ENCODE measurements at regions not wholly inside any gene's neighbourhood (a gene's known extent, or its start where the extent isn't known, plus 50 kb on each side); places are given as distances from the start of the nearest gene placed in this dataset.

GRCh38 chr6:12426121-12426520 lies 136.0 kb downstream of the EDN1 start:
- no peak overlapping the region for H3K27ac Mint-ChIP-seq
- H3K4me1 Mint-ChIP-seq = no peaks in the 10 kb centered on the region
- H3K4me3 Mint-ChIP-seq = no peak overlapping the region
- no peak for ATAC-seq
- no peaks in the 10 kb centered on the region for H3K9me3 Mint-ChIP-seq
- H3K27me3 Mint-ChIP-seq = no peaks in the 10 kb centered on the region
- H3K36me3 Mint-ChIP-seq = no peaks in the 10 kb centered on the region

- no peaks in the 10 kb centered on the region for H3K36me3 Mint-ChIP-seq
- H3K27me3 Mint-ChIP-seq = no peaks in the 10 kb centered on the region
- H3K27ac Mint-ChIP-seq = no peak overlapping the region
- H3K4me1 Mint-ChIP-seq = peaks cover 4% of the 10 kb centered on the region
- peaks cover 6% of the 10 kb centered on the region for H3K9me3 Mint-ChIP-seq
- ATAC-seq = no peak
- H3K4me3 Mint-ChIP-seq = no peak overlapping the region
Observed at GRCh38 chr6:12431023-12431422, 140.9 kb downstream of the EDN1 start.

GRCh38 chr6:12436224-12436623 lies 146.1 kb downstream of the EDN1 start:
- ATAC-seq = no peak
- H3K27me3 Mint-ChIP-seq = no peaks in the 10 kb centered on the region
- peaks cover 6% of the 10 kb centered on the region for H3K4me1 Mint-ChIP-seq
- no peak overlapping the region for H3K4me3 Mint-ChIP-seq
- peaks cover 6% of the 10 kb centered on the region for H3K9me3 Mint-ChIP-seq
- H3K27ac Mint-ChIP-seq = no peak overlapping the region
- no peaks in the 10 kb centered on the region for H3K36me3 Mint-ChIP-seq

GRCh38 chr6:12436683-12437082 lies 146.5 kb downstream of the EDN1 start:
- peaks cover 6% of the 10 kb centered on the region for H3K4me1 Mint-ChIP-seq
- H3K27ac Mint-ChIP-seq = no peak overlapping the region
- no peak overlapping the region for H3K4me3 Mint-ChIP-seq
- ATAC-seq = no peak
- peaks cover 6% of the 10 kb centered on the region for H3K9me3 Mint-ChIP-seq
- H3K27me3 Mint-ChIP-seq = no peaks in the 10 kb centered on the region
- H3K36me3 Mint-ChIP-seq = no peaks in the 10 kb centered on the region

- H3K4me1 Mint-ChIP-seq = peaks cover 6% of the 10 kb centered on the region
- no peak for ATAC-seq
- H3K27me3 Mint-ChIP-seq = peaks cover 8% of the 10 kb centered on the region
- H3K36me3 Mint-ChIP-seq = no peaks in the 10 kb centered on the region
- H3K27ac Mint-ChIP-seq = no peak overlapping the region
- no peak overlapping the region for H3K4me3 Mint-ChIP-seq
- H3K9me3 Mint-ChIP-seq = no peaks in the 10 kb centered on the region
Observed at GRCh38 chr6:12439296-12439695, 149.1 kb downstream of the EDN1 start.

GRCh38 chr6:12440981-12441380 lies 150.8 kb downstream of the EDN1 start:
- H3K36me3 Mint-ChIP-seq = no peaks in the 10 kb centered on the region
- peaks cover 16% of the 10 kb centered on the region for H3K27me3 Mint-ChIP-seq
- no peak overlapping the region for H3K27ac Mint-ChIP-seq
- H3K4me3 Mint-ChIP-seq = no peak overlapping the region
- no peaks in the 10 kb centered on the region for H3K9me3 Mint-ChIP-seq
- ATAC-seq = no peak
- peaks cover 2% of the 10 kb centered on the region for H3K4me1 Mint-ChIP-seq

GRCh38 chr6:12442455-12442854 lies 152.3 kb downstream of the EDN1 start:
- H3K36me3 Mint-ChIP-seq = no peaks in the 10 kb centered on the region
- peaks cover 25% of the 10 kb centered on the region for H3K27me3 Mint-ChIP-seq
- no peaks in the 10 kb centered on the region for H3K9me3 Mint-ChIP-seq
- H3K27ac Mint-ChIP-seq = no peak overlapping the region
- H3K4me3 Mint-ChIP-seq = no peak overlapping the region
- no peak for ATAC-seq
- no peaks in the 10 kb centered on the region for H3K4me1 Mint-ChIP-seq

GRCh38 chr6:12446394-12446793 lies 156.2 kb downstream of the EDN1 start:
- no peak for ATAC-seq
- no peaks in the 10 kb centered on the region for H3K9me3 Mint-ChIP-seq
- no peak overlapping the region for H3K27ac Mint-ChIP-seq
- no peak overlapping the region for H3K4me3 Mint-ChIP-seq
- H3K4me1 Mint-ChIP-seq = no peaks in the 10 kb centered on the region
- peaks cover 37% of the 10 kb centered on the region for H3K27me3 Mint-ChIP-seq
- H3K36me3 Mint-ChIP-seq = no peaks in the 10 kb centered on the region

GRCh38 chr6:12449447-12449846 lies 159.3 kb downstream of the EDN1 start:
- H3K27ac Mint-ChIP-seq = no peak overlapping the region
- H3K4me1 Mint-ChIP-seq = no peaks in the 10 kb centered on the region
- H3K36me3 Mint-ChIP-seq = peaks cover 6% of the 10 kb centered on the region
- peaks cover 13% of the 10 kb centered on the region for H3K9me3 Mint-ChIP-seq
- H3K4me3 Mint-ChIP-seq = no peak overlapping the region
- no peak for ATAC-seq
- H3K27me3 Mint-ChIP-seq = peaks cover 34% of the 10 kb centered on the region

GRCh38 chr6:12450467-12450866 lies 160.3 kb downstream of the EDN1 start:
- Mint-ChIP-seq H3K27ac (no peak overlapping the region), H3K36me3 (peaks cover 6% of the 10 kb centered on the region), H3K9me3 (peaks cover 18% of the 10 kb centered on the region), H3K4me1 (no peaks in the 10 kb centered on the region), H3K4me3 (no peak overlapping the region), H3K27me3 (peaks cover 28% of the 10 kb centered on the region)
- no peak for ATAC-seq

GRCh38 chr6:12456343-12456742 lies 166.2 kb downstream of the EDN1 start:
- Mint-ChIP-seq H3K4me1 (no peaks in the 10 kb centered on the region), H3K36me3 (peaks cover 6% of the 10 kb centered on the region), H3K27ac (no peak overlapping the region), H3K4me3 (no peak overlapping the region), H3K9me3 (peaks cover 22% of the 10 kb centered on the region), H3K27me3 (peaks cover 7% of the 10 kb centered on the region)
- no peak for ATAC-seq

- ATAC-seq = no peak
- no peak overlapping the region for H3K27ac Mint-ChIP-seq
- no peak overlapping the region for H3K4me3 Mint-ChIP-seq
- peaks cover 22% of the 10 kb centered on the region for H3K9me3 Mint-ChIP-seq
- no peaks in the 10 kb centered on the region for H3K36me3 Mint-ChIP-seq
- H3K27me3 Mint-ChIP-seq = no peaks in the 10 kb centered on the region
- no peaks in the 10 kb centered on the region for H3K4me1 Mint-ChIP-seq
Observed at GRCh38 chr6:12457094-12457493, 166.9 kb downstream of the EDN1 start.

- no peak for ATAC-seq
- no peak overlapping the region for H3K4me3 Mint-ChIP-seq
- H3K36me3 Mint-ChIP-seq = no peaks in the 10 kb centered on the region
- no peaks in the 10 kb centered on the region for H3K4me1 Mint-ChIP-seq
- H3K27ac Mint-ChIP-seq = no peak overlapping the region
- H3K27me3 Mint-ChIP-seq = no peaks in the 10 kb centered on the region
- H3K9me3 Mint-ChIP-seq = peaks cover 14% of the 10 kb centered on the region
Observed at GRCh38 chr6:12458558-12458957, 168.4 kb downstream of the EDN1 start.

- H3K9me3 Mint-ChIP-seq = peaks cover 3% of the 10 kb centered on the region
- H3K4me3 Mint-ChIP-seq = no peak overlapping the region
- H3K36me3 Mint-ChIP-seq = no peaks in the 10 kb centered on the region
- no peaks in the 10 kb centered on the region for H3K27me3 Mint-ChIP-seq
- no peak overlapping the region for H3K27ac Mint-ChIP-seq
- no peak for ATAC-seq
- H3K4me1 Mint-ChIP-seq = no peaks in the 10 kb centered on the region
Observed at GRCh38 chr6:12459945-12460661, 169.9 kb downstream of the EDN1 start.

- Mint-ChIP-seq H3K27ac (no peak overlapping the region), H3K27me3 (peaks cover 10% of the 10 kb centered on the region), H3K4me1 (no peaks in the 10 kb centered on the region), H3K36me3 (no peaks in the 10 kb centered on the region), H3K9me3 (peaks cover 3% of the 10 kb centered on the region), H3K4me3 (no peak overlapping the region)
- ATAC-seq = no peak
Observed at GRCh38 chr6:12467706-12468670, 177.8 kb downstream of the EDN1 start.

GRCh38 chr6:12472601-12473038 lies 182.5 kb downstream of the EDN1 start:
- Mint-ChIP-seq H3K27me3 (peaks cover 23% of the 10 kb centered on the region), H3K9me3 (no peaks in the 10 kb centered on the region), H3K36me3 (no peaks in the 10 kb centered on the region), H3K4me1 (no peaks in the 10 kb centered on the region), H3K4me3 (no peak overlapping the region), H3K27ac (no peak overlapping the region)
- no peak for ATAC-seq

All from stimulated activated memory B cell treated with anti-CD40 and anti-IgM and Interleukin-4, amounts not matched to agents 10 μg/mL and 1 μg/mL and 100 μg/mL, for 72 hours (primary cell).